ENCODE measurements at regions not wholly inside any gene's neighbourhood (a gene's known extent, or its start where the extent isn't known, plus 50 kb on each side); places are given as distances from the start of the nearest gene placed in this dataset.
"Not testable (repeated sequence)": the region's sequence is repeated elsewhere in the genome, so short reads cannot be mapped to it uniquely, and the experiment has no call there.

DNA sequence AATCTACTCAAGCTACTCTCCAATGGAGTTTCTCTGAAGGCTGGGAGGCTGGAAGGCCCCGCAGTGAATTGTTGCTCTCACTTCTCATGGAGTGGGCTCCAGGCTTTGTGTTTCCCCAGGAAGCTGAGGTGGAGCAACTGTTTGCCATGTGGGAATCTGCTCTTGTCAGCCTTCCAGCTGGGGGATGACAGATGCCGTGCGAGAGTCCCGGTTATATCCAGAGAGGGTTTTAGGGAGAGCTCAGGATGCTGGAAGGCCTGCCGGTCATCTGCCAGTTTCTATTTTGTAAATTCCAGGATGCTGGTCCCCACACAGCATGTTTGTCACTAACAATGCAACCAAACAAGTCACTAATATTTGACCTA lies 98.2 kb upstream of the NAA20 start:
- Histone ChIP-seq H2AFZ (ENCODE audit: low read depth, low read length) (no peak overlapping the region), H3K27me3 (ENCODE audit: insufficient read depth, low read length, poor library complexity) (no peaks in the 10 kb centered on the region), H3K9ac (ENCODE audit: low read depth, low read length) (no peak overlapping the region), H3K36me3 (ENCODE audit: insufficient read depth, low read length) (no peaks in the 10 kb centered on the region), H3K4me1 (ENCODE audit: insufficient read depth, low read length) (no peaks in the 10 kb centered on the region), H3K27ac (ENCODE audit: low read length) (no peak overlapping the region), H3K4me2 (ENCODE audit: insufficient read depth, low read length) (no peak overlapping the region), H3K9me3 (ENCODE audit: insufficient read depth, low read length, severe bottlenecking) (no peaks in the 10 kb centered on the region), H3K79me2 (ENCODE audit: insufficient read depth, low read length) (no peaks in the 10 kb centered on the region), H3K4me3 (ENCODE audit: low read depth in 1 of 2, low read length in 2 of 2) (no peak overlapping the region), H4K20me1 (ENCODE audit: insufficient read depth, low read length) (no peaks in the 10 kb centered on the region)
- no peak for DNase-seq
- no peak for TF ChIP-seq EZH2 (IDR thresholded peaks at IDR 0.05; ENCODE audit: borderline replicate concordance, low read depth, low read length, severe bottlenecking)
- TF ChIP-seq, protein P1, sequence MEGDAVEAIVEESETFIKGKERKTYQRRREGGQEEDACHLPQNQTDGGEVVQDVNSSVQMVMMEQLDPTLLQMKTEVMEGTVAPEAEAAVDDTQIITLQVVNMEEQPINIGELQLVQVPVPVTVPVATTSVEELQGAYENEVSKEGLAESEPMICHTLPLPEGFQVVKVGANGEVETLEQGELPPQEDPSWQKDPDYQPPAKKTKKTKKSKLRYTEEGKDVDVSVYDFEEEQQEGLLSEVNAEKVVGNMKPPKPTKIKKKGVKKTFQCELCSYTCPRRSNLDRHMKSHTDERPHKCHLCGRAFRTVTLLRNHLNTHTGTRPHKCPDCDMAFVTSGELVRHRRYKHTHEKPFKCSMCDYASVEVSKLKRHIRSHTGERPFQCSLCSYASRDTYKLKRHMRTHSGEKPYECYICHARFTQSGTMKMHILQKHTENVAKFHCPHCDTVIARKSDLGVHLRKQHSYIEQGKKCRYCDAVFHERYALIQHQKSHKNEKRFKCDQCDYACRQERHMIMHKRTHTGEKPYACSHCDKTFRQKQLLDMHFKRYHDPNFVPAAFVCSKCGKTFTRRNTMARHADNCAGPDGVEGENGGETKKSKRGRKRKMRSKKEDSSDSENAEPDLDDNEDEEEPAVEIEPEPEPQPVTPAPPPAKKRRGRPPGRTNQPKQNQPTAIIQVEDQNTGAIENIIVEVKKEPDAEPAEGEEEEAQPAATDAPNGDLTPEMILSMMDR (IDR thresholded peaks at IDR 0.05; ENCODE audit: borderline replicate concordance, extremely low read depth, low read length, poor library complexity, severe bottlenecking) = no peak
- ATAC-seq (ENCODE audit: insufficient read depth, low read depth) = no peak

DNA sequence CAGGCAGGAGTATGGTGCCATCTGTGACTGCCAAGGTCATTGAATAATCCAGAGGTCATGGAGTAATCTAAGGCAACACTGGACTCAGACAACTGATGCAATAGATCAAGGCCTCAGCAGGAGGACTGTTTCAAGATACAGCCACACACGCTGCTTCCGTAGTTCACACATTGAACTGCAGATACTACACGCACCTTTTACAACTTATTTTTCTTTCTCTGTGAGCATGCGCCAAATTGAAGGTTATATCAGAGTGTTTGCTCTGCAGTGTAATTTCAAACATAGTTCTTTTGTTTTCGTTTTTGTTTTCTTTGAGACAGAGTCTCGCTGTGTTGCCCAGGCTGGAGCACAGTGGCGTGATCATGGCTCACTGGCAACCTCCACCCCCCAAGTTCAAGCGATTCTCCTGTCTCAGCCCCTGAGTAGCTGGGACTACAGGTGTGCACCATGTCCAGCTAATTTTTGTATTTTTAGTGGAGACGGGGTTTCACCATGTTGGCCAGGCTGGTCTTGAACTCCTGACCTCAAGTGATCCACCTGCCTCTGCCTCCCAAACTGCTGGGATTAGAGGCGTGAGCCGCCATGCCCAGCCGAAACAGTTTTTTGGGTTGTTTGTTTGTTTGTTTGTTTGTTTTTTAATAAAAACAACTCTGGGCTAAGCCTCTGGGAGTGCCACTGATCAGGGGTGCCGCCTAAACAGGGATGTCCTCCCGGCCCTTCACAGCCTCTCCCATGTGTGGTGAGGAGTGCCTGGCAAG lies 96.6 kb upstream of the NAA20 start:
- H3K27ac ChIP-seq (ENCODE audit: low read length) = no peak overlapping the region
- H3K4me2 ChIP-seq (ENCODE audit: insufficient read depth, low read length) = no peak overlapping the region
- no peaks in the 10 kb centered on the region for H3K36me3 ChIP-seq (ENCODE audit: insufficient read depth, low read length)
- TF ChIP-seq, protein P1 (IDR thresholded peaks at IDR 0.05; ENCODE audit: borderline replicate concordance, extremely low read depth, low read length, poor library complexity, severe bottlenecking) = no peak
- TF ChIP-seq EZH2 (IDR thresholded peaks at IDR 0.05; ENCODE audit: borderline replicate concordance, low read depth, low read length, severe bottlenecking) = no peak
- H3K4me3 ChIP-seq (ENCODE audit: low read depth in 1 of 2, low read length in 2 of 2) = no peak overlapping the region
- DNase-seq (no peak), ATAC-seq (ENCODE audit: insufficient read depth, low read depth) (no peak)
- no peak overlapping the region for H2AFZ ChIP-seq (ENCODE audit: low read depth, low read length)
- H3K9ac ChIP-seq (ENCODE audit: low read depth, low read length) = no peak overlapping the region
- no peaks in the 10 kb centered on the region for H4K20me1 ChIP-seq (ENCODE audit: insufficient read depth, low read length)
- no peaks in the 10 kb centered on the region for H3K4me1 ChIP-seq (ENCODE audit: insufficient read depth, low read length)
- H3K9me3 ChIP-seq (ENCODE audit: insufficient read depth, low read length, severe bottlenecking) = no peaks in the 10 kb centered on the region
- H3K27me3 ChIP-seq (ENCODE audit: insufficient read depth, low read length, poor library complexity) = no peaks in the 10 kb centered on the region
- no peaks in the 10 kb centered on the region for H3K79me2 ChIP-seq (ENCODE audit: insufficient read depth, low read length)

DNA sequence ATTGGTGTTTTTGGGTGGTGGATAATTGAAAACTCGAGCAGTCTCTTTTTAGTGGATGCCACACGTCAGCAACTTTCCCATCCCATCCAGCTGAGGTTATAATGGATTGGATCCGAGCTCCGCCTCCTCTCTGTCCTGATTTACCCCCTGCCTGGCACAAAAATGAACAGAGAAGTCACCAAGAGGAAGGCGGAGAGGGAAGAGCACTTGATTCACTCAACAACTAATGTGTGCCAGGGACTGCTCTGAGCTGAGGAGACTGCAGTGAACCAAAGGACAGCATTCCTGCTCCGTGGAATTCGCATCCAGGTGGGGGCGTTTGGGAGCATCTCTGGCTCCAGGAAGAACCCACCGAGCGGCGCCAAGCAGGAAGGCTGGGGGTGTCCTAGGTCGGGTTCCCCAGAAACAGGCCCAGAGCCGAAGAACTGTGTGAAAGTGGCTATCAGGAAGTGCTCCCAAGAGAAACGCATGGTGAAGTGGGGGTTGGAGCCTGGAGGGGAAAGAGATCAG lies 95.8 kb upstream of the NAA20 start:
- Histone ChIP-seq H3K4me3 (ENCODE audit: low read depth in 1 of 2, low read length in 2 of 2) (no peak overlapping the region), H3K4me1 (ENCODE audit: insufficient read depth, low read length) (no peaks in the 10 kb centered on the region), H4K20me1 (ENCODE audit: insufficient read depth, low read length) (no peaks in the 10 kb centered on the region), H3K36me3 (ENCODE audit: insufficient read depth, low read length) (no peaks in the 10 kb centered on the region), H3K79me2 (ENCODE audit: insufficient read depth, low read length) (no peaks in the 10 kb centered on the region), H3K9ac (ENCODE audit: low read depth, low read length) (no peak overlapping the region), H3K9me3 (ENCODE audit: insufficient read depth, low read length, severe bottlenecking) (no peaks in the 10 kb centered on the region), H3K27me3 (ENCODE audit: insufficient read depth, low read length, poor library complexity) (no peaks in the 10 kb centered on the region), H3K27ac (ENCODE audit: low read length) (no peak overlapping the region), H3K4me2 (ENCODE audit: insufficient read depth, low read length) (no peak overlapping the region), H2AFZ (ENCODE audit: low read depth, low read length) (no peak overlapping the region)
- DNase-seq (no peak), ATAC-seq (ENCODE audit: insufficient read depth, low read depth) (no peak)
- no peak for TF ChIP-seq EZH2 (IDR thresholded peaks at IDR 0.05; ENCODE audit: borderline replicate concordance, low read depth, low read length, severe bottlenecking)
- TF ChIP-seq, protein P1 (IDR thresholded peaks at IDR 0.05; ENCODE audit: borderline replicate concordance, extremely low read depth, low read length, poor library complexity, severe bottlenecking) = no peak

DNA sequence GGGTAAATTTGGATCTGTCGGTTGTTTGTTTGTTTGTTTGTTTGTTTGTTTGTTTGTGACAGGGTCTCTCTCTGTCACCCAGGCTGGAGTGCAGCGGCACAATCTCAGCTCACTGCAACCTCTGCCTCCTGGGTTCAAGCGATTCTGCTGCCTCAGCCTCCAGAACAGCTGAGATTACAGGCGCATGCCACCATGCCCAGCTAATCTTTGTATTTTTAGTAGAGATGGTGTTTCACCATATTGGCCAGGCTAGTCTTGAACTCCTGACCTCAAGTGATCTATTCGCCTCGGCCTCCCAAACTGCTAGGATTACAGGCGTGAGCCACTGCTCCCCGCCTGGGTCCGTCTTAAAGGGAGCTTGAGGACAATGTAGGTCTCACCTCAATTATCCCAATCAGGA lies 95.3 kb upstream of the NAA20 start:
- H3K4me1 ChIP-seq (ENCODE audit: insufficient read depth, low read length); H3K4me2 ChIP-seq (ENCODE audit: insufficient read depth, low read length); H3K36me3 ChIP-seq (ENCODE audit: insufficient read depth, low read length); H3K9me3 ChIP-seq (ENCODE audit: insufficient read depth, low read length, severe bottlenecking); DNase-seq; H3K79me2 ChIP-seq (ENCODE audit: insufficient read depth, low read length); H2AFZ ChIP-seq (ENCODE audit: low read depth, low read length); H3K9ac ChIP-seq (ENCODE audit: low read depth, low read length); H4K20me1 ChIP-seq (ENCODE audit: insufficient read depth, low read length); H3K4me3 ChIP-seq (ENCODE audit: low read depth in 1 of 2, low read length in 2 of 2); H3K27me3 ChIP-seq (ENCODE audit: insufficient read depth, low read length, poor library complexity); ATAC-seq (ENCODE audit: insufficient read depth, low read depth); H3K27ac ChIP-seq (ENCODE audit: low read length): not testable (repeated sequence)

Data from DND-41 (cell line).